GM21447 (cell line): ENCODE measurements at regions not wholly inside any gene's neighbourhood (a gene's known extent, or its start where the extent isn't known, plus 50 kb on each side); places are given as distances from the start of the nearest gene placed in this dataset.
"Not testable (repeated sequence)": the region's sequence is repeated elsewhere in the genome, so short reads cannot be mapped to it uniquely, and the experiment has no call there.

ENCODE experiments used
- ATAC-seq: cut with Tn5 transposase; IDR thresholded peaks from one replicate; pipeline ENCODE4 v1.9.1; 2021; ENCODE audit not compliant: unreplicated experiment

GRCh38 chr20:12925863-12926793, 82.6 kb upstream of the SPTLC3 start:
- no peak for ATAC-seq

- ATAC-seq: no peak
Measured at GRCh38 chr20:12927489-12927888, 81.3 kb upstream of the SPTLC3 start.

- no peak for ATAC-seq
Measured at GRCh38 chr20:12928358-12928754, 80.4 kb upstream of the SPTLC3 start.

- no peak for ATAC-seq
Measured at GRCh38 chr20:12928755-12929401, 79.9 kb upstream of the SPTLC3 start.

GRCh38 chr20:12936020-12936419, 72.8 kb upstream of the SPTLC3 start:
- ATAC-seq: no peak

- ATAC-seq: no peak
Measured at GRCh38 chr20:12936524-12936923, 72.2 kb upstream of the SPTLC3 start.

GRCh38 chr20:12941025-12941424, 67.7 kb upstream of the SPTLC3 start:
- ATAC-seq: no peak

GRCh38 chr20:12942123-12942522, 66.6 kb upstream of the SPTLC3 start:
- ATAC-seq: no peak

GRCh38 chr20:12946789-12947188, 62.0 kb upstream of the SPTLC3 start:
- no peak for ATAC-seq

- no peak for ATAC-seq
Measured at GRCh38 chr20:12947691-12948090, 61.1 kb upstream of the SPTLC3 start.

- no peak for ATAC-seq
Measured at GRCh38 chr20:12949429-12949980, 59.3 kb upstream of the SPTLC3 start.

- not testable (repeated sequence) for ATAC-seq
Measured at GRCh38 chr20:12954254-12954653, 54.5 kb upstream of the SPTLC3 start.

GRCh38 chr20:12955611-12956010, 53.2 kb upstream of the SPTLC3 start:
- no peak for ATAC-seq

- no peak for ATAC-seq
Measured at GRCh38 chr20:12956303-12956702, 52.5 kb upstream of the SPTLC3 start.

- no peak for ATAC-seq
Measured at GRCh38 chr20:12957968-12958367, 50.8 kb upstream of the SPTLC3 start.
